Epithelial cell of esophagus (primary cell): ENCODE measurements at regions not wholly inside any gene's neighbourhood (a gene's known extent, or its start where the extent isn't known, plus 50 kb on each side); places are given as distances from the start of the nearest gene placed in this dataset.

Experiments used
- DNase-seq: peaks from one replicate; pipeline ENCODE4 v3.0.0; 2010; ENCODE audit warnings: low read depth
- H3K4me3 ChIP-seq: 2 replicates; pipeline ENCODE4 v1.5.1; 2011; ENCODE audit warnings: mild to moderate bottlenecking, low read length, control low read depth
- TF ChIP-seq, protein P1 (sequence below): IDR thresholded peaks from 2 replicates; pipeline ENCODE4 v1.5.1; 2011; ENCODE audit warnings: low read depth, mild to moderate bottlenecking, low read length, control low read depth, inconsistent platforms; ENCODE audit not compliant: insufficient read depth; ENCODE audit errors: missing control alignments

DNA sequence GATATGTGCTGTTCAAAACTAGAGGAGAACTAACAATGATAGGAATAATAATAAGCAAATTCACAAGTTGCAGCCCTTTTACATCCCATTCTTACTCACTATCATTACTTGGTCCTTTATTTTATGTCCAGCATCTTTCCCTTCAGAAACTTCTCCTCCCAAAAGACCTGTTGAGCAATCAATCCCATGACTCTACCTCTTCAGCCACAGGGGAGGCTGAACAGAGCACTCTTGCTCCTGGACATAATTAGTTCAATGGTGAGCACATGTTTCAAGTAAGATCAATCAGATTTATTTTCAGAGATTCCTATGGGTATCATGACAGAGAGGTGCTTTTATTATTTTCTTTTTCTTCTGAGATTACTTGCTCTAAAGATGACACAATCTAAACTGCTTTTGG lies 260.0 kb downstream of the COG6 start:
- DNase-seq: peak; percentile 15
- no peak overlapping the region for H3K4me3 ChIP-seq
- TF ChIP-seq, protein P1, sequence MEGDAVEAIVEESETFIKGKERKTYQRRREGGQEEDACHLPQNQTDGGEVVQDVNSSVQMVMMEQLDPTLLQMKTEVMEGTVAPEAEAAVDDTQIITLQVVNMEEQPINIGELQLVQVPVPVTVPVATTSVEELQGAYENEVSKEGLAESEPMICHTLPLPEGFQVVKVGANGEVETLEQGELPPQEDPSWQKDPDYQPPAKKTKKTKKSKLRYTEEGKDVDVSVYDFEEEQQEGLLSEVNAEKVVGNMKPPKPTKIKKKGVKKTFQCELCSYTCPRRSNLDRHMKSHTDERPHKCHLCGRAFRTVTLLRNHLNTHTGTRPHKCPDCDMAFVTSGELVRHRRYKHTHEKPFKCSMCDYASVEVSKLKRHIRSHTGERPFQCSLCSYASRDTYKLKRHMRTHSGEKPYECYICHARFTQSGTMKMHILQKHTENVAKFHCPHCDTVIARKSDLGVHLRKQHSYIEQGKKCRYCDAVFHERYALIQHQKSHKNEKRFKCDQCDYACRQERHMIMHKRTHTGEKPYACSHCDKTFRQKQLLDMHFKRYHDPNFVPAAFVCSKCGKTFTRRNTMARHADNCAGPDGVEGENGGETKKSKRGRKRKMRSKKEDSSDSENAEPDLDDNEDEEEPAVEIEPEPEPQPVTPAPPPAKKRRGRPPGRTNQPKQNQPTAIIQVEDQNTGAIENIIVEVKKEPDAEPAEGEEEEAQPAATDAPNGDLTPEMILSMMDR: no peak

DNA sequence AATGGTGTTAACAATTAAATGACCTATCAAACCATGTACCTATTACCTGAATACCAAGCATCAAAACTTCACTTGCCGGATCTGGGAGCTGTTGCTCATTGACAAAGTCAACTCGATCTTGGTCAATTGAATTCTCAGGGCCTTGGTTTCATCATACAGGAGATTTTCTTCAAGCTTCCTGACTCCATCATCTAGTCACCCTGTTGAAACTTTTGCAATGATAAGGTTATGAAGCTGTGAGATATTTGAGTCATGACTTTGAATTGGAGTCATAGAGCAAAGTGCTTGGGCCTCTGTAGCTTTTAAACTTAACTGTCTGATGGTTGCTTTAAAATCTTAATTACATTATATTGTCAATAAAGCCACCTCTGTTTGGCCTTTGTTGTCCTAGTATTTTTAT lies 260.9 kb downstream of the COG6 start:
- H3K4me3 ChIP-seq: no peak overlapping the region
- peak; percentile 81 for DNase-seq
- TF ChIP-seq, protein P1: no peak

DNA sequence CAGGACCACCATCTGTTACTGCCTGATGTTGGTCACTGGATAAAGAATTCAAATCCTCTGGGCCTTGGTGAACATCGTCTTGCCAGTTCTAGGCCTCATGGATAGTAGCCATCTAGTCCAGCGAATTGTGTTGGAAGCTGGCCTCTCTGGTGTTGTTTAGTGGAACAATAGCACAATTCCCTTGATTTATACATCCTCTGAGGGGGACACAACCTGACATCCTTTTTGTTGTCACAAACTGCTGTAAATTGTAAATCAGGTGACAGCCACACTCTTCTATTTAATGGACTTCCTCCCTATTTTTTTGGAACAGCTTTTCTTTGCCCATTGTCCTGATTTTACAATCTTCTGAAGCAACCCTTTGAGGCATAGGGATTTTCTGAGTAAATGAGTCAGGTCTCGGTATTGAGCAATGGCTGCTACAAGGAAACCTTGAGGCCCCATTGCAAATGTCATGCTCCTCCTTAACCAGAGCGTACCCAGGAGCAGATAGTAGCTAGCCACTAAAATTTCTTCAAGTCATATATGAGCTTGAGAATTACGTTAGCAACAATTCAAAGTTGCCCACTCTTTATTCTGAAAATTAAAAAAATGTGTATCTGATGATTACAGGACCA lies 263.3 kb downstream of the COG6 start:
- TF ChIP-seq, protein P1: no peak
- peak; percentile 73 for DNase-seq
- H3K4me3 ChIP-seq: no peak overlapping the region

DNA sequence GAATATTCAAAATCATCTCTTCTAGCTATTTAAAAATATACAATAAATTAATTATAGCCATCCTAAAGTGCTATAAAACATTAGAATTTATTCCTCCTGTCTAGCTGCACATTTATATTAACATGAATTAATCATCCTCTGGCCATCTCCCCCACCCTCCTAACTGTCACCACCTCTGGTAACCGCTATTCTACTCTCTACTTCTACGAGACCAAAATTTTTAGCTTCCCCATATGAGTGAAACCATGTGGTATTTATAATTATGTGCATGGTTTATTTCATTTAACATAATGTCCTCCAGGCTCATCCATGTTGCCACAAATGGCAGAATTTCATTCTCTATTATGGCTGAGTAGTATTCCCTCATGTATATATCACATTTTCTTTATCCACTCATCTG lies 265.2 kb downstream of the COG6 start:
- no peak overlapping the region for H3K4me3 ChIP-seq
- DNase-seq: no peak
- TF ChIP-seq, protein P1: no peak

DNA sequence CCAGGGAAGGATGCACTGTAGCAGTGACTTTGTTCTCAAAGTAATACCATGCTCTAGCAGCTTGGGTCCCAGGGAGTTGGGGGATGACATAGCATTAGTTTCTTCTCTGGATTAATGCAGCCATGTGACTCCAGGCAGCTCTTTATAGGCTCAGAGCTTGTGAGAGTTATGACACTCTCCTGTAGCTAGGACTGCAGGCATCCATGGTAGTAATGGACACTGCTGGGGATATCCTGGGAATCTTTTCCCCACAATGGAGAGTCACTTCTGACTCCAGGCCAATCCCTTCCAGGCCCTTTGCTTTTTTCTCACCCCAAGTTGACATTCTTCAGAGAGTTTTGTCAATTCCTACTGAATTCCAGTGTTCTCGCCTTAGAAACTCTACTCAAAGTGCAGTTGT lies 270.9 kb downstream of the COG6 start:
- DNase-seq: no peak
- H3K4me3 ChIP-seq: no peak overlapping the region
- TF ChIP-seq, protein P1: no peak

DNA sequence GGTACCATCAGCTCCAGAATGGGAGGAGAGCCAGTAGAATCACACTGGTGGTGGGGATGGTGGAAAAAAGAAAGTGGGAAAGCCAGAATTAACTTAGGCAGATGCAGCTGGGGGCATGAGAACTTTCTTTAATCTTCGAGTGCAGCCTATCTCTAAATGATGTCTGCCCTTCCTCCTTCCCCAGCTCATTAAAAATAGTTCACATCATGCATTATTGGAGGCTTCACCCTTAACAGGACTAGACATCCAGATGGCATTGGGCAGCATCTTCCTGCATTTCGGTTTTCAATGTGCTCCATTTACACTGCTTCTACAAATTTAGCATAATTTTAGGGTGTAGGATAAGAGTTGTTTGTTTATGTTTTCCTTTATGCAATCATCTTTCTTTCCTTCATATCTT lies 272.8 kb downstream of the COG6 start:
- TF ChIP-seq, protein P1: no peak
- DNase-seq: no peak
- no peak overlapping the region for H3K4me3 ChIP-seq

DNA sequence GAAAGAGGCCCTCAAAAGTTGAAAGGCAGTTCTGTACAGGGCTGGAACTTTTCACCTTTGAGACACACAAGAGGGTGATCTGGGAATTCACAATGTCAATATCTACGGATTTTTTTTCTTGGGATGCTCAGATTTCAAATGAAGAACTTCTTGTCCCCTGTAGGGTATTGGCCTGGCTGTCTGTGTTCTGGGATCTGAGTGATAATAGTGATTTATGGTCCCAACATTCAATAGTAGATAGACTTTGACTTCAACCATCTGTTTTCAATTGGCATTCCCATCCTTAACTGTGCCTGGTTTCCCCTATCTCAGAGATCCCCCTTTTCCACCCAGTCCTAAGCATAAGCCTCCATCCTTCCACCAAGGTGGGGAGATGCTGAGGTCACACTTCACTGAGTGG lies 274.1 kb downstream of the COG6 start:
- no peak for DNase-seq
- H3K4me3 ChIP-seq: no peak overlapping the region

More for the DNA sequence above, 274.1 kb downstream of the COG6 start:
- TF ChIP-seq, protein P1: no peak
